SK-N-SH (cell line): ENCODE measurements at regions not wholly inside any gene's neighbourhood (a gene's known extent, or its start where the extent isn't known, plus 50 kb on each side); places are given as distances from the start of the nearest gene placed in this dataset.

Experiments used
- CTCF ChIA-PET: fragments of 300-600, 350-600 bp; formaldehyde crosslinking; extraction: SDS; loops from one replicate; lab custom pipeline; 2021; lab: Yijun Ruan, JAX
- POLR2A ChIA-PET: fragments of 350-600 bp; sonication (Branson Sonifier 250); formaldehyde crosslinking; extraction: SDS; loops from one replicate; lab custom pipeline; 2020; ENCODE audit warnings: antibody characterized with exemption, inconsistent platforms; lab: Yijun Ruan, JAX
- DNase-seq: peaks from one replicate; pipeline ENCODE4 v3.0.0; 2012
- H2AFZ ChIP-seq: fragments of 200-600 bp; sonication (generic); 2 replicates; pipeline ENCODE4 v1.8.1; 2016; ENCODE audit warnings: antibody characterized with exemption, mild to moderate bottlenecking, low read depth
- H3F3A ChIP-seq: fragments of 200-600 bp; sonication (generic); replicated peaks from 2 replicates; pipeline ENCODE3; 2016; ENCODE audit warnings: antibody characterized with exemption, mild to moderate bottlenecking; ENCODE audit not compliant: insufficient read depth
- H3K27ac ChIP-seq, 2 experiments: fragments of 200-500 bp in 1 of 2; fragments of 200-600 bp in 1 of 2; sonication (Bioruptor generic) in 1 of 2; sonication (generic), shearing (Covaris generic) in 1 of 2; 2 replicates each; pipeline versions ENCODE4 v1.5.1 to v1.6.1; 2014 to 2016; ENCODE audit warnings: low read depth in 2 of 2, inconsistent platforms in 1 of 2, low read length in 1 of 2, mild to moderate bottlenecking in 1 of 2, mixed read lengths in 1 of 2
- H3K27me3 ChIP-seq: fragments of 200-600 bp; sonication (generic), shearing (Covaris generic); 2 replicates; pipeline ENCODE4 v1.6.1; 2016; ENCODE audit warnings: mixed run types; ENCODE audit not compliant: insufficient read depth
- H3K36me3 ChIP-seq, 2 experiments: fragments of 200-500 bp in 1 of 2; fragments of 200-600 bp in 1 of 2; sonication (Bioruptor generic) in 1 of 2; sonication (generic) in 1 of 2; replicated peaks in 1 of 2; 2 replicates each; pipeline versions ENCODE3 to v1.5.1; 2014 to 2016; ENCODE audit warnings: low read length in 1 of 2, mild to moderate bottlenecking in 1 of 2; ENCODE audit not compliant: insufficient read depth in 2 of 2, control insufficient read depth in 1 of 2
- H3K4me1 ChIP-seq, 2 experiments: fragments of 200-500 bp in 1 of 2; fragments of 200-600 bp in 1 of 2; sonication (Bioruptor generic) in 1 of 2; sonication (generic), shearing (Covaris generic) in 1 of 2; 2 replicates each; pipeline versions ENCODE4 v1.5.1 to v1.6.1; 2014 to 2016; ENCODE audit warnings: low read depth in 1 of 2, low read length in 1 of 2, mixed run types in 1 of 2; ENCODE audit not compliant: insufficient read depth in 2 of 2, control insufficient read depth in 1 of 2
- H3K4me2 ChIP-seq: fragments of 200-600 bp; sonication (generic), shearing (Covaris generic); 2 replicates; pipeline ENCODE4 v1.6.1; 2017; ENCODE audit warnings: mixed run types
- H3K4me3 ChIP-seq, 2 experiments: fragments of 200-500 bp in 1 of 2; fragments of 200-600 bp in 1 of 2; sonication (Bioruptor generic) in 1 of 2; sonication (generic), shearing (Covaris generic) in 1 of 2; 2 replicates each; pipeline versions ENCODE4 v1.5.1 to v1.8.1; 2014 to 2016; ENCODE audit warnings: low read depth in 2 of 2, inconsistent platforms in 1 of 2, low read length in 1 of 2, mild to moderate bottlenecking in 1 of 2, mixed read lengths in 1 of 2, moderate library complexity in 1 of 2
- H3K79me2 ChIP-seq: fragments of 200-600 bp; sonication (generic); 2 replicates; pipeline ENCODE4 v1.8.1; 2017; ENCODE audit warnings: mild to moderate bottlenecking; ENCODE audit not compliant: insufficient read depth
- H3K9ac ChIP-seq: fragments of 200-600 bp; sonication (generic); 2 replicates; pipeline ENCODE4 v1.6.1; 2017; ENCODE audit warnings: mixed run types
- H3K9me2 ChIP-seq: fragments of 200-600 bp; sonication (generic); 2 replicates; pipeline ENCODE4 v1.6.1; 2017; ENCODE audit warnings: mixed run types
- H3K9me3 ChIP-seq: fragments of 200-600 bp; sonication (generic); 2 replicates; pipeline ENCODE4 v1.6.1; 2017; ENCODE audit warnings: mixed run types, mild to moderate bottlenecking, moderate library complexity
- H4K20me1 ChIP-seq: fragments of 200-600 bp; sonication (generic); 2 replicates; pipeline ENCODE4 v1.6.1; 2017; ENCODE audit warnings: mild to moderate bottlenecking, mixed run types; ENCODE audit not compliant: insufficient read depth
- EP300 ChIP-seq, 2 experiments: IDR thresholded peaks; 2 replicates each; pipeline versions ENCODE4 v1.4.0 to v1.6.1; 2012; ENCODE audit warnings: borderline replicate concordance in 1 of 2, low read depth in 1 of 2, low read length in 1 of 2
- EZH2phosphoT487 ChIP-seq: fragments of 200-600 bp; sonication (generic); IDR thresholded peaks from 2 replicates; pipeline ENCODE4 v1.6.1; 2017; ENCODE audit warnings: low read depth, mixed run types, mild to moderate bottlenecking, antibody characterized with exemption, moderate library complexity, borderline replicate concordance
- FOSL2 ChIP-seq: IDR thresholded peaks from 2 replicates; pipeline ENCODE4 v1.4.0; 2012; ENCODE audit warnings: low read depth, mild to moderate bottlenecking, moderate library complexity, borderline replicate concordance
- FOXJ3 ChIP-seq: sonication (generic); formaldehyde crosslinking; IDR thresholded peaks from 2 replicates; pipeline ENCODE4 v1.5.1; 2020; ENCODE audit warnings: mild to moderate bottlenecking, missing genetic modification reagents
- FOXM1 ChIP-seq: IDR thresholded peaks from 2 replicates; pipeline ENCODE4 v1.4.0; 2012; ENCODE audit warnings: low read depth, mild to moderate bottlenecking
- GABPA ChIP-seq: IDR thresholded peaks from 2 replicates; pipeline ENCODE4 v1.4.0; 2012; ENCODE audit warnings: low read depth, mild to moderate bottlenecking
- GATA2 ChIP-seq: sonication (generic); formaldehyde crosslinking; IDR thresholded peaks from 2 replicates; pipeline ENCODE4 v1.5.0; 2020; ENCODE audit warnings: mild to moderate bottlenecking, missing genetic modification reagents
- JUND ChIP-seq: IDR thresholded peaks from 2 replicates; pipeline ENCODE4 v1.4.0; 2012
- MXI1 ChIP-seq: IDR thresholded peaks from 2 replicates; pipeline ENCODE4 v1.6.1; 2012; ENCODE audit warnings: mild to moderate bottlenecking, low read depth, low read length, improper control_type of control experiment
- NFIC ChIP-seq: IDR thresholded peaks from 2 replicates; pipeline ENCODE4 v1.4.0; 2012; ENCODE audit warnings: borderline replicate concordance
- NRF1 ChIP-seq: IDR thresholded peaks from 2 replicates; pipeline ENCODE4 v1.6.1; 2012; ENCODE audit warnings: low read depth, mild to moderate bottlenecking, low read length
- POLR2AphosphoS5 ChIP-seq: IDR thresholded peaks from 2 replicates; pipeline ENCODE4 v1.6.1; 2012; ENCODE audit warnings: low read depth, low read length
- RXRA ChIP-seq: IDR thresholded peaks from 2 replicates; pipeline ENCODE4 v1.4.0; 2012; ENCODE audit warnings: low read depth, mild to moderate bottlenecking, borderline replicate concordance
- SIN3A ChIP-seq: IDR thresholded peaks from 2 replicates; pipeline ENCODE4 v1.6.1; 2012; ENCODE audit warnings: low read depth, mild to moderate bottlenecking, low read length, moderate library complexity, borderline replicate concordance
- TCF12 ChIP-seq: IDR thresholded peaks from 2 replicates; pipeline ENCODE4 v1.4.0; 2012
- YY1 ChIP-seq: IDR thresholded peaks from 2 replicates; pipeline ENCODE4 v1.4.0; 2012; ENCODE audit warnings: low read depth, mild to moderate bottlenecking
- ZBTB33 ChIP-seq: IDR thresholded peaks from 2 replicates; pipeline ENCODE4 v1.4.0; 2012; ENCODE audit warnings: low read depth, borderline replicate concordance
- WGBS: methylation state at CpG from one replicate; pipeline ENCODE4 v1.1.6; 2017; ENCODE audit warnings: low lambda C conversion rate; 5-methylcytosine and 5-hydroxymethylcytosine counted together
- TF ChIP-seq, protein P1 (sequence below): IDR thresholded peaks from 2 replicates; pipeline ENCODE4 v1.4.0; 2012; ENCODE audit warnings: low read depth
- TF ChIP-seq, protein P2 (sequence below): IDR thresholded peaks from 2 replicates; pipeline ENCODE4 v1.4.0; 2012; ENCODE audit warnings: low read depth, borderline replicate concordance

GRCh38 chr4:26032142-26032541 lies 118.1 kb downstream of the SMIM20 start:
- H2AFZ ChIP-seq, result no peak overlapping the region

GRCh38 chr4:26032630-26033317 lies 118.8 kb downstream of the SMIM20 start:
- Histone ChIP-seq H3K4me2 (peak overlapping the region; percentile 3; the same call in 1 of the 2 replicates), H3K4me3 (no peak overlapping the region), H3K9ac (no peak overlapping the region), H3K4me1 (peaks cover 0 to 6% of the 10 kb centered on the region in 2 experiments; a peak in 1 of 4 replicates), H3K79me2 (no peaks in the 10 kb centered on the region), H3K9me3 (no peaks in the 10 kb centered on the region), H2AFZ (no peak overlapping the region), H3K9me2 (no peaks in the 10 kb centered on the region), H3K36me3 (no peaks in the 10 kb centered on the region), H3F3A (no peaks in the 10 kb centered on the region), H3K27ac (peak overlapping the region in 1 of 2 experiments; percentile 44; a peak in 2 of 4 replicates), H3K27me3 (no peaks in the 10 kb centered on the region), H4K20me1 (no peaks in the 10 kb centered on the region)
- DNase-seq, result no peak
- CTCF ChIA-PET, result interaction anchor here (0.7 to 1.4 kb wide), 2 partner anchors 45 to 687 kb away, joined by 3 to 8 read pairs; no protein-coding TSS in a partner anchor
- TF ChIP-seq EZH2phosphoT487 (no peak), RXRA (peak; percentile 25; the same call in 1 of the 2 replicates), FOXM1 (no peak)
- WGBS, result 42% methylated on average over 7 of the region's 7 CpGs
- POLR2A ChIA-PET, result no interaction called here

More at GRCh38 chr4:26032142-26032541, 118.1 kb downstream of the SMIM20 start:
- Histone ChIP-seq H3K4me1 (peaks cover 0 to 6% of the 10 kb centered on the region in 2 experiments; a peak in 1 of 4 replicates), H4K20me1 (no peaks in the 10 kb centered on the region), H3K9me2 (no peaks in the 10 kb centered on the region), H3F3A (no peaks in the 10 kb centered on the region), H3K27ac (peak overlapping the region in 1 of 2 experiments; percentile 44; a peak in 2 of 4 replicates), H3K79me2 (no peaks in the 10 kb centered on the region), H3K27me3 (no peaks in the 10 kb centered on the region), H3K9me3 (no peaks in the 10 kb centered on the region), H3K9ac (no peak overlapping the region; the same call in 1 of the 2 replicates), H3K4me2 (peak overlapping the region; percentile 3; the same call in 1 of the 2 replicates), H3K4me3 (no peak overlapping the region), H3K36me3 (no peaks in the 10 kb centered on the region)
- no peak for DNase-seq
- TF ChIP-seq RXRA (0 out of 2 replicates have a peak, but pooled peaks have one; percentile 29), NRF1 (no peak), TCF12 (peak; percentile 43; the same call in 1 of the 2 replicates), NFIC (peak; percentile 55), JUND (no peak; the same call in 1 of the 2 replicates), GATA2 (CRISPR knock-in tag) (no peak), FOSL2 (peak; percentile 43; the same call in 1 of the 2 replicates), YY1 (no peak)
- TF ChIP-seq, protein P1, sequence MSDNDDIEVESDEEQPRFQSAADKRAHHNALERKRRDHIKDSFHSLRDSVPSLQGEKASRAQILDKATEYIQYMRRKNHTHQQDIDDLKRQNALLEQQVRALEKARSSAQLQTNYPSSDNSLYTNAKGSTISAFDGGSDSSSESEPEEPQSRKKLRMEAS, result no peak
- ChIA-PET POLR2A (no interaction called here), CTCF (no interaction called here)
- WGBS, result 56% methylated on average over 6 of the region's 6 CpGs

GRCh38 chr4:26033389-26033788 lies 119.4 kb downstream of the SMIM20 start:
- no peak for DNase-seq
- Histone ChIP-seq H3K27me3 (no peaks in the 10 kb centered on the region), H4K20me1 (no peaks in the 10 kb centered on the region), H3K36me3 (no peaks in the 10 kb centered on the region), H3K9ac (no peak overlapping the region), H3K79me2 (no peaks in the 10 kb centered on the region), H2AFZ (no peak overlapping the region), H3F3A (no peaks in the 10 kb centered on the region), H3K4me1 (peaks cover 0 to 6% of the 10 kb centered on the region in 2 experiments; a peak in 1 of 4 replicates), H3K27ac (no peak overlapping the region), H3K9me3 (no peaks in the 10 kb centered on the region), H3K9me2 (no peaks in the 10 kb centered on the region), H3K4me2 (no peak overlapping the region), H3K4me3 (no peak overlapping the region)
- 15% methylated on average over 1 of the region's 1 CpG for WGBS
- ChIA-PET CTCF (interaction anchor here (1.4 kb wide), 1 partner anchor 45 kb away, joined by 8 read pairs; no protein-coding TSS in a partner anchor), POLR2A (no interaction called here)
- TF ChIP-seq SIN3A, result no peak
- no peak for TF ChIP-seq EP300 (IDR thresholded peaks at IDR 0.05; ENCODE audit: borderline replicate concordance in 1 of 2, low read depth in 1 of 2, low read length in 1 of 2)
- no peak for TF ChIP-seq MXI1
- TF ChIP-seq POLR2AphosphoS5, result no peak
- no peak for TF ChIP-seq FOXJ3 (CRISPR knock-in tag)
- TF ChIP-seq, protein P2, sequence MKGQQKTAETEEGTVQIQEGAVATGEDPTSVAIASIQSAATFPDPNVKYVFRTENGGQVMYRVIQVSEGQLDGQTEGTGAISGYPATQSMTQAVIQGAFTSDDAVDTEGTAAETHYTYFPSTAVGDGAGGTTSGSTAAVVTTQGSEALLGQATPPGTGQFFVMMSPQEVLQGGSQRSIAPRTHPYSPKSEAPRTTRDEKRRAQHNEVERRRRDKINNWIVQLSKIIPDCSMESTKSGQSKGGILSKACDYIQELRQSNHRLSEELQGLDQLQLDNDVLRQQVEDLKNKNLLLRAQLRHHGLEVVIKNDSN, result no peak
- TF ChIP-seq JUND, result no peak
- no peak for TF ChIP-seq ZBTB33
- no peak for TF ChIP-seq EZH2phosphoT487
- TF ChIP-seq GATA2 (CRISPR knock-in tag), result no peak
- TF ChIP-seq GABPA, result no peak
